ENCODE measurements at regions not wholly inside any gene's neighbourhood (a gene's known extent, or its start where the extent isn't known, plus 50 kb on each side); places are given as distances from the start of the nearest gene placed in this dataset.
"Not testable (repeated sequence)": the region's sequence is repeated elsewhere in the genome, so short reads cannot be mapped to it uniquely, and the experiment has no call there.

DNA sequence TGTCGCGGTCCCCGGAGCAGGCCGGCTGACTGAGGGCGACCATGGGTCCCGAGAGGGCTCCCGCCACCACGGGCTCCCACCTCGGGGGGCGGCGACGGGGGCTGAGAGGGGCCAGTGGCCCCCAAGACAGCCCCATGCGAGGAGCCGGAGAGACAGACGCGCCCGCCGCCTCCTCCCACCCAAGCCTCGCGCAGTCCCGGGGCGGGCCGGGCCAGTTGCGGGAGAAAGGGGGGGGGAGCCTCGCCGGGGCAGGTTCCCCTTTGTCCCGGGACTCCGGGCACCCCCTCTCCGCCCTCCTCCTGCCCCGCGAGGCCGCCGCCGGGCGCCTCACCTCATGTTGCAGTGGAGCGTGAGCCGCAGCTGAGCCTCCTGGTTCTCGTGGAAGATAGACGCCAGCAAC, 60.8 kb downstream of the GOLGA8K start:
- TF ChIP-seq, protein P1, sequence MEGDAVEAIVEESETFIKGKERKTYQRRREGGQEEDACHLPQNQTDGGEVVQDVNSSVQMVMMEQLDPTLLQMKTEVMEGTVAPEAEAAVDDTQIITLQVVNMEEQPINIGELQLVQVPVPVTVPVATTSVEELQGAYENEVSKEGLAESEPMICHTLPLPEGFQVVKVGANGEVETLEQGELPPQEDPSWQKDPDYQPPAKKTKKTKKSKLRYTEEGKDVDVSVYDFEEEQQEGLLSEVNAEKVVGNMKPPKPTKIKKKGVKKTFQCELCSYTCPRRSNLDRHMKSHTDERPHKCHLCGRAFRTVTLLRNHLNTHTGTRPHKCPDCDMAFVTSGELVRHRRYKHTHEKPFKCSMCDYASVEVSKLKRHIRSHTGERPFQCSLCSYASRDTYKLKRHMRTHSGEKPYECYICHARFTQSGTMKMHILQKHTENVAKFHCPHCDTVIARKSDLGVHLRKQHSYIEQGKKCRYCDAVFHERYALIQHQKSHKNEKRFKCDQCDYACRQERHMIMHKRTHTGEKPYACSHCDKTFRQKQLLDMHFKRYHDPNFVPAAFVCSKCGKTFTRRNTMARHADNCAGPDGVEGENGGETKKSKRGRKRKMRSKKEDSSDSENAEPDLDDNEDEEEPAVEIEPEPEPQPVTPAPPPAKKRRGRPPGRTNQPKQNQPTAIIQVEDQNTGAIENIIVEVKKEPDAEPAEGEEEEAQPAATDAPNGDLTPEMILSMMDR (IDR thresholded peaks at IDR 0.05 in 4 of 5, conservative IDR thresholded peaks at IDR 0.05 in 1 of 5): not testable (repeated sequence)
- not testable (repeated sequence) for TF ChIP-seq POLR2A (IDR thresholded peaks at IDR 0.05)
